PC-3 (cell line): ENCODE measurements at regions not wholly inside any gene's neighbourhood (a gene's known extent, or its start where the extent isn't known, plus 50 kb on each side); places are given as distances from the start of the nearest gene placed in this dataset.

Experiments used
- ATAC-seq: fragments of 200-7000 bp; cut with Tn5 transposase; 2 replicates; pipeline ENCODE4 v1.9.1; 2020; ENCODE audit warnings: mild to moderate bottlenecking, moderate library complexity
- BruUV-seq: library from RNA; stranded (reverse); fragments of 400-500 nt; replicated peaks from 2 replicates; lab custom pipeline; 2021; lab: Mats Ljungman, UMichigan
- CTCF ChIA-PET: fragments of 300-600 bp; sonication (Branson Sonifier 250); formaldehyde crosslinking; loops from one replicate; lab custom pipeline; 2022; ENCODE audit warnings: antibody characterized with exemption; lab: Charles Lee
- POLR2A ChIA-PET: fragments of 300-600 bp; sonication (Branson Sonifier 250); formaldehyde crosslinking; loops from one replicate; lab custom pipeline; 2022; ENCODE audit warnings: antibody characterized with exemption; ENCODE audit not compliant: unreplicated experiment; lab: Charles Lee
- DNase-seq: peaks from one replicate; pipeline ENCODE4 v3.0.0-alpha.2; 2015
- H2AFZ ChIP-seq: fragments of 300-600 bp; sonication (generic); 2 replicates; pipeline ENCODE4 v1.6.0; 2016; ENCODE audit warnings: antibody characterized with exemption, low read length
- H3F3A ChIP-seq: fragments of 300-600 bp; sonication (generic); one replicate; pipeline ENCODE4 v1.6.0; 2017; ENCODE audit warnings: antibody characterized with exemption, low read length, control low read depth, mild to moderate bottlenecking; ENCODE audit not compliant: unreplicated experiment
- H3K27ac ChIP-seq: fragments of 300-600 bp; sonication (generic); 2 replicates; pipeline ENCODE4 v1.5.1; 2016; ENCODE audit warnings: mild to moderate bottlenecking, low read length
- H3K27me3 ChIP-seq: fragments of 300-600 bp; sonication (generic); 2 replicates; pipeline ENCODE4 v1.6.1; 2016; ENCODE audit warnings: low read length, mixed read lengths
- H3K36me3 ChIP-seq: fragments of 300-600 bp; sonication (generic); 2 replicates; pipeline ENCODE4 v1.6.1; 2016; ENCODE audit warnings: low read depth, mixed run types, low read length, mixed read lengths
- H3K4me1 ChIP-seq: fragments of 300-600 bp; sonication (generic); 2 replicates; pipeline ENCODE4 v1.5.1; 2016; ENCODE audit warnings: low read length; ENCODE audit not compliant: insufficient read depth
- H3K4me2 ChIP-seq: fragments of 300-600 bp; sonication (generic); 2 replicates; pipeline ENCODE4 v1.6.0; 2016; ENCODE audit warnings: low read length
- H3K4me3 ChIP-seq: fragments of 300-600 bp; sonication (generic); 2 replicates; pipeline ENCODE4 v1.5.1; 2016; ENCODE audit warnings: mild to moderate bottlenecking, low read length, mixed read lengths
- H3K79me2 ChIP-seq: fragments of 300-600 bp; sonication (generic); 2 replicates; pipeline ENCODE4 v1.6.1; 2017; ENCODE audit warnings: low read length, mixed read lengths
- H3K9ac ChIP-seq: fragments of 300-600 bp; sonication (generic); 2 replicates; pipeline ENCODE4 v1.6.0; 2016; ENCODE audit warnings: mild to moderate bottlenecking, low read length
- H3K9me2 ChIP-seq: fragments of 300-600 bp; sonication (generic); replicated peaks from 2 replicates; pipeline ENCODE4 v1.6.1; 2016; ENCODE audit warnings: mixed run types, low read length, mixed read lengths
- H3K9me3 ChIP-seq: fragments of 300-600 bp; sonication (generic); 2 replicates; pipeline ENCODE4 v1.6.1; 2016; ENCODE audit warnings: low read length, mixed read lengths
- H4K20me1 ChIP-seq: fragments of 300-600 bp; sonication (generic); 2 replicates; pipeline ENCODE4 v1.6.1; 2016; ENCODE audit warnings: low read length, mixed read lengths
- EZH2 ChIP-seq: fragments of 300-600 bp; sonication (generic); IDR thresholded peaks from one replicate; pipeline ENCODE4 v1.6.1; 2017; ENCODE audit warnings: antibody characterized with exemption, mild to moderate bottlenecking, low read length; ENCODE audit not compliant: unreplicated experiment
- EZH2phosphoT487 ChIP-seq: fragments of 300-600 bp; sonication (generic); IDR thresholded peaks from 2 replicates; pipeline ENCODE4 v1.6.1; 2018; ENCODE audit warnings: mild to moderate bottlenecking, antibody characterized with exemption, low read length, borderline replicate concordance
- intact Hi-C: fragments of 100-400 bp; cut with micrococcal nuclease; formaldehyde crosslinking; loops from 2 replicates; pipeline ENCODE4 v1.9.0; 2023
- TF ChIP-seq, protein P1 (sequence below): fragments of 300-600 bp; sonication (generic); conservative IDR thresholded peaks from 2 replicates; pipeline ENCODE4 v1.5.1; 2017; ENCODE audit warnings: antibody characterized with exemption, low read depth, mild to moderate bottlenecking, low read length

DNA sequence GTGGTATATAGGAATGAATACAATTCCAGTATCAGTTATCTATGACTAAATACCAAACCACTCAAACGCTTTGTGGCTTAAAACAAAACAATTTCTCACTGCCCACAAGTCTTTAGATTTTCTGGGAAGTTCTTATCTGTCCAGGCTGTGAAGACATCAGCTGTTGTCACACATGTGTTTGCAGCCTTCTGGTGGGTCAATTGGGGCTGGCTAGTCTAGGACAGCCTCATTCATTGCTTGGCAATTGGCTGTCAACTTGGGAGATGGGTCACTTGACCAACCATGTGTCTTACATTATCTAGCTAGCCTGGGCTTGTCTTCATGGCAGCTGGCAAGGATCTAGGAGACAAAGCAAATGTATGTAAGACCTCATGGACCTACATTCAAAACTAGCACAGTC, 53.8 kb upstream of the PAPPA start:
- Histone ChIP-seq H3F3A (no peaks in the 10 kb centered on the region), H3K4me1 (peaks cover 48% of the 10 kb centered on the region), H3K27ac (peak overlapping the region; percentile 95), H3K9ac (no peak overlapping the region), H3K9me3 (no peaks in the 10 kb centered on the region), H4K20me1 (no peaks in the 10 kb centered on the region), H3K79me2 (no peaks in the 10 kb centered on the region), H3K36me3 (no peaks in the 10 kb centered on the region), H3K4me3 (no peak overlapping the region), H3K4me2 (no peak overlapping the region), H2AFZ (no peak overlapping the region), H3K9me2 (no peaks in the 10 kb centered on the region), H3K27me3 (no peaks in the 10 kb centered on the region)
- no peak for DNase-seq
- ChIA-PET CTCF (no interaction called here), POLR2A (no interaction called here)
- intact Hi-C loops, result no loop called here
- no peak for ATAC-seq
- BruUV-seq, result no TSS peak
- TF ChIP-seq EZH2phosphoT487 (no peak), EZH2 (no peak)
- TF ChIP-seq, protein P1, sequence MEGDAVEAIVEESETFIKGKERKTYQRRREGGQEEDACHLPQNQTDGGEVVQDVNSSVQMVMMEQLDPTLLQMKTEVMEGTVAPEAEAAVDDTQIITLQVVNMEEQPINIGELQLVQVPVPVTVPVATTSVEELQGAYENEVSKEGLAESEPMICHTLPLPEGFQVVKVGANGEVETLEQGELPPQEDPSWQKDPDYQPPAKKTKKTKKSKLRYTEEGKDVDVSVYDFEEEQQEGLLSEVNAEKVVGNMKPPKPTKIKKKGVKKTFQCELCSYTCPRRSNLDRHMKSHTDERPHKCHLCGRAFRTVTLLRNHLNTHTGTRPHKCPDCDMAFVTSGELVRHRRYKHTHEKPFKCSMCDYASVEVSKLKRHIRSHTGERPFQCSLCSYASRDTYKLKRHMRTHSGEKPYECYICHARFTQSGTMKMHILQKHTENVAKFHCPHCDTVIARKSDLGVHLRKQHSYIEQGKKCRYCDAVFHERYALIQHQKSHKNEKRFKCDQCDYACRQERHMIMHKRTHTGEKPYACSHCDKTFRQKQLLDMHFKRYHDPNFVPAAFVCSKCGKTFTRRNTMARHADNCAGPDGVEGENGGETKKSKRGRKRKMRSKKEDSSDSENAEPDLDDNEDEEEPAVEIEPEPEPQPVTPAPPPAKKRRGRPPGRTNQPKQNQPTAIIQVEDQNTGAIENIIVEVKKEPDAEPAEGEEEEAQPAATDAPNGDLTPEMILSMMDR, result no peak

DNA sequence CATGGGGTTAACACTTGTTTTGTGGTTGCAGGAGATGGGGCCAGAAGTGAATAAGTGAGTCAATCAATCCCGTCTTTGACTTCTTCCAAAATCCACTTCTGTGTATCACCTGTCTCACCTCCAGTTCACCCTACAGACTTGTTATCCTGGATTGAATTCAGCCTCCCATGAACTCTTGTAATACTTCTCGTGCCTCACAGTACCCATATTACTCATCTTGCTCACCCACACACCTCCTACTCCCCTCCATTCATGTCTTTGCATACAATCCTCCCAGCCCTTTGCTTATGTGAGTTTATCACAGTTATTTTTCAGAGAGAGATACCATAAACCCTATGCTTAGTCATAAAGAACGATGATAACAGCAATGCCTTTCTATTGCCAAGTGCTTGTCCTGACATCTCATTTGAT, 52.9 kb upstream of the PAPPA start:
- no peaks in the 10 kb centered on the region for H3K27me3 ChIP-seq
- H3K4me1 ChIP-seq, result peaks cover 39% of the 10 kb centered on the region
- no TSS peak for BruUV-seq
- ATAC-seq (no peak), DNase-seq (peak; percentile 66)
- H2AFZ ChIP-seq, result no peak overlapping the region
- H3K36me3 ChIP-seq, result no peaks in the 10 kb centered on the region
- ChIA-PET POLR2A (no interaction called here), CTCF (no interaction called here)
- H3K9me2 ChIP-seq, result no peaks in the 10 kb centered on the region
- H3K4me2 ChIP-seq, result peak overlapping the region; percentile 56; the same call in 1 of the 2 replicates
- H3K9ac ChIP-seq, result peak overlapping the region; percentile 71
- peak overlapping the region; percentile 95 for H3K27ac ChIP-seq
- no peak overlapping the region for H3K4me3 ChIP-seq
- TF ChIP-seq EZH2phosphoT487, result no peak
- TF ChIP-seq, protein P1, result no peak
- no peaks in the 10 kb centered on the region for H3F3A ChIP-seq
- no peaks in the 10 kb centered on the region for H3K9me3 ChIP-seq
- intact Hi-C loops, result no loop called here
- no peaks in the 10 kb centered on the region for H4K20me1 ChIP-seq
- H3K79me2 ChIP-seq, result no peaks in the 10 kb centered on the region

DNA sequence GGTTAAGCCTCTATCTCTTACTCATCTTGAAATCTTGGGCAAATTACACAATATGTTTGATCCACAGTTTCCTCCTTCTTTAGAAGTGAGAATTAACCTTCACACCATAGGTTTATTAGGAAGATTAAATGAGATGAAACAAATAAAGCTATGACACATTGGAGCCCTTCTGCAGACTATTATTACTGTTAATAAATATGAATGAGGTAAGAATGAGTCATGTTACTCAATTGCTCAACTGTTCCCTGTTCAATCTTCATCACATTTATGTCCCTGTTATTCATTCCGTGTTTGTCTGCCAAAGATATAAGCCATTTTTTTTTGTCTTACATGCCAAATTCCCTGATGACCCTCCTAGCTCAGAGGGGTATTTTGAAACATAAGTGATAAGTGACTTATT, 52.1 kb upstream of the PAPPA start:
- Histone ChIP-seq H2AFZ (no peak overlapping the region), H3K36me3 (no peaks in the 10 kb centered on the region), H3K9ac (peak overlapping the region; percentile 71), H3K9me3 (no peaks in the 10 kb centered on the region), H3K27me3 (no peaks in the 10 kb centered on the region), H3K9me2 (no peaks in the 10 kb centered on the region), H3K4me3 (no peak overlapping the region), H3K79me2 (no peaks in the 10 kb centered on the region), H4K20me1 (no peaks in the 10 kb centered on the region), H3F3A (no peaks in the 10 kb centered on the region), H3K27ac (peak overlapping the region; percentile 95), H3K4me2 (peak overlapping the region; percentile 56; the same call in 1 of the 2 replicates), H3K4me1 (peaks cover 35% of the 10 kb centered on the region)
- no TSS peak for BruUV-seq
- ChIA-PET CTCF (no interaction called here), POLR2A (no interaction called here)
- TF ChIP-seq, protein P1, result no peak
- TF ChIP-seq EZH2phosphoT487, result no peak
- no peak for TF ChIP-seq EZH2
- ATAC-seq (no peak; the same call in 1 of the 2 replicates), DNase-seq (peak; percentile 68)
- intact Hi-C loops, result no loop called here
